ENCODE measurements at regions not wholly inside any gene's neighbourhood (a gene's known extent, or its start where the extent isn't known, plus 50 kb on each side); places are given as distances from the start of the nearest gene placed in this dataset.

- ATAC-seq (no peak), DNase-seq (no peak)
- peaks cover 6% of the 10 kb centered on the region for H3K4me1 ChIP-seq
- TF ChIP-seq CTCF (IDR thresholded peaks at IDR 0.05), result no peak
- H3K27me3 ChIP-seq, result no peaks in the 10 kb centered on the region
- H3K36me3 ChIP-seq, result no peaks in the 10 kb centered on the region
- no peak overlapping the region for H3K4me3 ChIP-seq
- H3K9me3 ChIP-seq, result no peaks in the 10 kb centered on the region
- no peak overlapping the region for H3K27ac ChIP-seq
- intact Hi-C loops (cut with DNase I), result no loop called here
Observed at GRCh38 chr2:12059616-12060441, 313.4 kb downstream of the LPIN1 start.

GRCh38 chr2:12060886-12061285, 314.5 kb downstream of the LPIN1 start:
- ATAC-seq, result no peak
- no peaks in the 10 kb centered on the region for H3K9me3 ChIP-seq
- no peak overlapping the region for H3K4me3 ChIP-seq
- no peak for DNase-seq
- H3K36me3 ChIP-seq, result no peaks in the 10 kb centered on the region
- intact Hi-C loops (cut with DNase I), result no loop called here
- H3K27me3 ChIP-seq, result no peaks in the 10 kb centered on the region
- no peak for TF ChIP-seq CTCF (IDR thresholded peaks at IDR 0.05)
- H3K4me1 ChIP-seq, result peaks cover 6% of the 10 kb centered on the region
- no peak overlapping the region for H3K27ac ChIP-seq

GRCh38 chr2:12061286-12062052, 315.0 kb downstream of the LPIN1 start:
- Histone ChIP-seq H3K4me3 (no peak overlapping the region), H3K27me3 (no peaks in the 10 kb centered on the region), H3K4me1 (peaks cover 6% of the 10 kb centered on the region), H3K27ac (no peak overlapping the region), H3K9me3 (no peaks in the 10 kb centered on the region), H3K36me3 (no peaks in the 10 kb centered on the region)
- DNase-seq (no peak), ATAC-seq (no peak)
- intact Hi-C loops (cut with DNase I), result no loop called here
- no peak for TF ChIP-seq CTCF (IDR thresholded peaks at IDR 0.05)

- ATAC-seq (no peak), DNase-seq (no peak)
- H3K9me3 ChIP-seq, result no peaks in the 10 kb centered on the region
- no peak overlapping the region for H3K27ac ChIP-seq
- H3K4me3 ChIP-seq, result no peak overlapping the region
- no peaks in the 10 kb centered on the region for H3K27me3 ChIP-seq
- no peak for TF ChIP-seq CTCF (IDR thresholded peaks at IDR 0.05)
- no peaks in the 10 kb centered on the region for H3K36me3 ChIP-seq
- H3K4me1 ChIP-seq, result peaks cover 5% of the 10 kb centered on the region
- intact Hi-C loops (cut with DNase I), result no loop called here
Observed at GRCh38 chr2:12062053-12062395, 315.6 kb downstream of the LPIN1 start.

GRCh38 chr2:12063210-12063609, 316.8 kb downstream of the LPIN1 start:
- Histone ChIP-seq H3K9me3 (no peaks in the 10 kb centered on the region), H3K4me1 (no peaks in the 10 kb centered on the region), H3K27ac (no peak overlapping the region), H3K36me3 (no peaks in the 10 kb centered on the region), H3K4me3 (no peak overlapping the region), H3K27me3 (no peaks in the 10 kb centered on the region)
- DNase-seq, result no peak
- intact Hi-C loops (cut with DNase I), result no loop called here
- TF ChIP-seq CTCF (IDR thresholded peaks at IDR 0.05), result no peak
- no peak for ATAC-seq
